SU-DHL-6 (cell line): ENCODE measurements at regions not wholly inside any gene's neighbourhood (a gene's known extent, or its start where the extent isn't known, plus 50 kb on each side); places are given as distances from the start of the nearest gene placed in this dataset.

Experiments
- CTCF ChIP-seq: fragments of 200-600 bp; sonication (generic); IDR thresholded peaks from one replicate; pipeline ENCODE4 v1.5.1; 2017; ENCODE audit warnings: antibody characterized with exemption, mild to moderate bottlenecking, low read length, moderate library complexity; ENCODE audit not compliant: insufficient read depth, poor library complexity, severe bottlenecking
- EZH2phosphoT487 ChIP-seq: fragments of 200-600 bp; sonication (generic), shearing (Covaris generic); conservative IDR thresholded peaks from 2 replicates; pipeline ENCODE4 v1.6.1; 2018; ENCODE audit warnings: mild to moderate bottlenecking, antibody characterized with exemption, low read length, moderate library complexity, mixed read lengths

GRCh38 chr11:134822897-134823296 is 410.9 kb upstream of the B3GAT1 start:
- TF ChIP-seq CTCF: no peak
- TF ChIP-seq EZH2phosphoT487: no peak
